ENCODE measurements at regions not wholly inside any gene's neighbourhood (a gene's known extent, or its start where the extent isn't known, plus 50 kb on each side); places are given as distances from the start of the nearest gene placed in this dataset.

DNA sequence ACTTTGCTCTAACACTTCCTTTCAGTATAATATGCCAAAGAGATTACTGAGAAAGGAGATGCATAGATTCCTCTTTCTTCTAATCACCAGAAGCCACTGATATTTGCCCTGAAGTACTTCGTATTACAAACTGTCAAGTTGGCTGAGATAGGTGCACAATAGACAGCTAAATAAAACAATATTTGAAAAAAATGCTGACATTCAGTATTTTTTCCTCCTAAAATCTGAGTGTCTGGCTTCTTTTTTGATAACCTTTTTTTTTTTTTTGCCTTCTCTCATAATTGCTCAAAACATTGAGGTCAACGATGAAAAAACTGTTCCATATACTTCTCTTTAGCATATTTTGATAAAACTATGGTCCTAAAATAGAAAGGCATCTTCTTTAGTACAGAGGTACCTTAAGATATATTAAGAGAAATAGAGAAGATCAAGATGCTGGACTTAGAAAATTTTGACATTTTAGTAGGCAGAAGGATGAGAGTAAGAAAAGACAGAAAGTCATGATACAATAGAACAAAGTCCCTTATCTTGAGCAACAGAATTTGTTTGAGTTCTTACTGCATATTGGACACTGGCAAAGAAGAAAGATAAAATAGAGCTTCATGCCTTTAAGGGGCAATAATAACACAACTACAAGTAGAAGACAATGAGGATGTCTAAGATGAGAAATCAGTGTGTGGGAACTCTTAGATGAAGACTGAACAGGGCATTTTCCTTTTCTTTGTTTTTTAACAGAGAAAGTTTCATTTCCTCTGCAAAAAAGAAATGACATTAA lies 220.7 kb downstream of the PTH2R start:
- no peak overlapping the region for H3K4me3 ChIP-seq (replicated peaks in 1 of 2; ENCODE audit: low read depth in 2 of 2, low read length in 2 of 2)
- DNase-seq (ENCODE audit: low read depth in 2 of 2), result no peak
- TF ChIP-seq CTCF (IDR thresholded peaks at IDR 0.05; ENCODE audit: low read depth, low read length), result no peak

DNA sequence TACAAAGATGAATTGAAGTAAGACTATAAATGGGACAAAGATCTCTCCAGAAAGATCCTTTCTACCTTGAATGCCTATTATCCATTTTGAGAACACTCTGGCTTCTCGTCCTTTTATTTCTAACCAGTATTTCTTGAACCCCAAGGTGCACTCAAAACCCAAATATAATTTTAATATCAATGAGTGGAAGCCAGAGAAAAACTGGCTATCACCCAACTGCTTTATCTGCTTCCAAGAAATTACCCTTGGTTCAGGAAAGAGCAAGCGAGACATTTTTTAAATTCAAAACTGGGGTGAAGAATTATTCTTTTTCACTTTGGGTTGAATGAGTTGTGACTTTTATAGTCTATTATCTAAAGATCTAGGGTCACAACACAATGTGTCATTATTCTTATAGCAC lies 221.3 kb downstream of the PTH2R start:
- TF ChIP-seq CTCF (IDR thresholded peaks at IDR 0.05; ENCODE audit: low read depth, low read length), result no peak
- no peak overlapping the region for H3K4me3 ChIP-seq (replicated peaks in 1 of 2; ENCODE audit: low read depth in 2 of 2, low read length in 2 of 2)
- DNase-seq (ENCODE audit: low read depth in 2 of 2), result no peak

DNA sequence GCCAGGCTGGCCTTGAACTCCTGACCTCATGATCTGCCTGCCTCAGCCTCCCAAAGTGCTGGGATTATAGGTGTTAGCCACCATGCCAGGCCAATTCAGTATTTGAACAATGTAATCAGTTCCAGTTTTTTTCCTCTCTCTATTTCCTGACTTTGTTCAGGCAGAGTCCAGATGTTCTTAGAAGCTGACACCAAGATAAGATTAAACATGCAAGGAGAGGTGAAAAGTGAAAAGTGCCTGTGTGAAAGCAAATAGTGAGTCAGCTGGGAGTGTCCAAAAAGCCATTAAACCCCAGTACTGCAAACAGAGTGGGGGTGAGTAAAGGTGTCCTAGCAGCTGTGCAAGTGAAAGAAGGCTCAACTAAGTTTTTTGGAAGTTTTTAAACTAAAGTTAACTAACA lies 231.5 kb downstream of the PTH2R start:
- no peak for DNase-seq (ENCODE audit: low read depth in 2 of 2)
- no peak overlapping the region for H3K4me3 ChIP-seq (replicated peaks in 1 of 2; ENCODE audit: low read depth in 2 of 2, low read length in 2 of 2)
- no peak for TF ChIP-seq CTCF (IDR thresholded peaks at IDR 0.05; ENCODE audit: low read depth, low read length)

GRCh38 chr2:208642125-208642779 lies 235.7 kb downstream of the PTH2R start:
- no peak overlapping the region for H3K4me3 ChIP-seq (replicated peaks in 1 of 2; ENCODE audit: low read depth in 2 of 2, low read length in 2 of 2)
- TF ChIP-seq CTCF (IDR thresholded peaks at IDR 0.05; ENCODE audit: low read depth, low read length), result no peak

GRCh38 chr2:208643145-208643544 lies 236.6 kb downstream of the PTH2R start:
- DNase-seq (ENCODE audit: low read depth in 2 of 2), result no peak
- no peak for TF ChIP-seq CTCF (IDR thresholded peaks at IDR 0.05; ENCODE audit: low read depth, low read length)

More at GRCh38 chr2:208642125-208642779, 235.7 kb downstream of the PTH2R start:
- no peak for DNase-seq (ENCODE audit: low read depth in 2 of 2)

DNA sequence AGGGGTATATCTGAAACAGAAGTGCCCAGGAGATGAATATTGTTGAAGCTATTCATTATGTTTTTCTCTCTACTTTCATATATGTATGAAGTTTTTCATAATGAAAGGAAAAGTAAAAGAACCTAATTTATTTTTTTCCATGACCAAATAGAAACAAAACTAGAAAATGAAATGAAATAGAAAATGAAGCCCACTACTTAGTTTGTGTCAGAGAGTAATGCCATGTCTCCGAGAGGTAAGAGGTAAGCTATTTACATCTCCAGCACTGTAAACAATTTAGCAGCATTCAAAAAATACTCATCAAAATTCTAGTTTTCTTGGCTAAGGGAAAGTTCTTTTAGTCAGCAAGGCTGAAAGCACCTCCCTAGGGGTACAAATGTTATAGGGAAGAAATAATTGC lies 238.6 kb downstream of the PTH2R start:
- H3K4me3 ChIP-seq (replicated peaks in 1 of 2; ENCODE audit: low read depth in 2 of 2, low read length in 2 of 2), result no peak overlapping the region
- DNase-seq (ENCODE audit: low read depth in 2 of 2), result no peak
- no peak for TF ChIP-seq CTCF (IDR thresholded peaks at IDR 0.05; ENCODE audit: low read depth, low read length)

More at GRCh38 chr2:208643145-208643544, 236.6 kb downstream of the PTH2R start:
- no peak overlapping the region for H3K4me3 ChIP-seq (replicated peaks in 1 of 2; ENCODE audit: low read depth in 2 of 2, low read length in 2 of 2)
